ENCODE measurements at regions not wholly inside any gene's neighbourhood (a gene's known extent, or its start where the extent isn't known, plus 50 kb on each side); places are given as distances from the start of the nearest gene placed in this dataset.

DNA sequence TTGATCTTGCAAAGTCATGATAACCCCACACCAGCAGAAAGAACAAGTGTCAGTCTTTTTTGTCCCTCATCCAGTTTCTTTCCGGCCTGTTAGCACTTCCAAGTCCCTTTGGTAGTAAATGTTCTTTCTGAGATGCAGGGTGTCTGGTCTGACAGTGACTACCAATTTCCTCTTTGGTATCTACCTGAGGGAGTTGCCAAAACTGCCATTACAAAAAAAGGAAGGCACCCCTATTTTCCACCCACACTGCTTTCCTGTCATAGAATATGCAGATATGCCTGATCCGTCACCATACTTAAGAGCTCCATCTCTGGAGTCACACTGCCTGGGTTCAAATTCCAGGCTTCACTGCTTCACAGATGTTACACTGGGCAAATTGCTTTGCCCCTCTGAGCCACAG is 72.4 kb downstream of the ZNF281 start:
- H3K4me3 ChIP-seq, result no peak overlapping the region
- H3K27me3 ChIP-seq (ENCODE audit: low read depth), result no peaks in the 10 kb centered on the region
- no peak overlapping the region for H3K27ac ChIP-seq (replicated peaks)
- intact Hi-C loops (cut with micrococcal nuclease), result no loop called here
- no peaks in the 10 kb centered on the region for H3K9me3 ChIP-seq (replicated peaks)
- DNase-seq, result no peak
- H3K4me1 ChIP-seq, result peaks cover 10% of the 10 kb centered on the region
- H3K36me3 ChIP-seq, result no peaks in the 10 kb centered on the region
- no peak for TF ChIP-seq CTCF (IDR thresholded peaks at IDR 0.05; ENCODE audit: borderline replicate concordance)

DNA sequence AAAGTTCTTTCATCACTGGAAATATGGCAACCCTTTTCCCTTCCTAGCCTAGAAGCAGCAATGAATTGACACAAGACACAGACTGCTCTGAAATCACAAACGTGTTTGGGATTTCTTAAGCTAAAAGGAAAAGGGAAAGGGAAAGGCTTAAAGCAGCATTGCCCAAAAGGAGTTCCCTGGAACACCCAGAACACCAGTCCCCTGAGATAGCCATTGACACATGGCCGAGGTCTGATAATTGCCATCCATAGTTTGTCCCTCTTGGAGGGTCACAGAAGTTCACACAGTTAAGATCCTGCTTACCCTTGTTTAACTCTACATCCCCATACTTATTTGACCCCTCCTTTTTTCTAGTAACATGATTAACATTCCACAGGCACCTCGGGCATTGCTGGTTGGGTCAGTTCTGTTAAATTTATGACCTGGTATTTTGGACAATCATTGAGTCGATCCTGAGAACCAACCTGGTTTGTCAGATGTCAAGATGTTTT is 72.9 kb downstream of the ZNF281 start:
- H3K27me3 ChIP-seq (ENCODE audit: low read depth), result no peaks in the 10 kb centered on the region
- TF ChIP-seq CTCF (IDR thresholded peaks at IDR 0.05; ENCODE audit: borderline replicate concordance), result no peak
- DNase-seq, result no peak
- no peaks in the 10 kb centered on the region for H3K36me3 ChIP-seq
- intact Hi-C loops (cut with micrococcal nuclease), result no loop called here
- H3K27ac ChIP-seq (replicated peaks), result no peak overlapping the region
- no peak overlapping the region for H3K4me3 ChIP-seq
- H3K4me1 ChIP-seq, result peaks cover 10% of the 10 kb centered on the region
- H3K9me3 ChIP-seq (replicated peaks), result no peaks in the 10 kb centered on the region

- no peak for TF ChIP-seq CTCF (IDR thresholded peaks at IDR 0.05; ENCODE audit: borderline replicate concordance)
- Histone ChIP-seq H3K4me1 (peaks cover 10% of the 10 kb centered on the region), H3K36me3 (no peaks in the 10 kb centered on the region), H3K27me3 (ENCODE audit: low read depth) (no peaks in the 10 kb centered on the region), H3K27ac (replicated peaks) (no peak overlapping the region), H3K4me3 (no peak overlapping the region), H3K9me3 (replicated peaks) (no peaks in the 10 kb centered on the region)
- intact Hi-C loops (cut with micrococcal nuclease), result no loop called here
- no peak for DNase-seq
Observed at GRCh38 chr1:200336101-200336845, 73.6 kb downstream of the ZNF281 start.

DNA sequence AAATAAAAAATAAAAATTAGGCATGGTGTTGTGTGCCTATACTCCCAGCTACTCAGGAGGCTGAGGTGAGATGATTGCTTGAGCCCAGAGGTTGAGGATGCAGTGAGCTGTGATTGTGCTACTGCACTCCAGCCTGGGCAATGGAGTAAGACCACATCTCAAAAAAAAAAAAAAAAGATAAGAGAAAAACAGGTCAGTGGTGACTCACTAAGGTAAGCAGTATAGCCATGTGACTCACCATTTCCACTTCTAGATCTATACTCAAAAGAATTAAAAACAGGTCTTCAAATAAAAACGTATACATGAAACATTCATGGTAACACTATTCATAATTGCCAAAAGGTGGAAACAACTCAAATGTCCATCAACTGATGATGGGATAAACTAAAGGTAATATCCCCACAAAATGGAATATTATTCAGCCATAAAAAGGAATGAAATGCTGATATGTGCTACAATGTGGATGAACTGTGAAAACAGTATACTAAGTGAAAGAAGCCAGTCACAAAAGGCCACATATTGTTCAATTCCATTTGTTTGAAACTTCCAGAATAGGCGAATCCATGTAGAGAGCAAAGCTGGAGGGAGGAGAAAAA is 75.1 kb downstream of the ZNF281 start:
- H3K36me3 ChIP-seq, result no peaks in the 10 kb centered on the region
- intact Hi-C loops (cut with micrococcal nuclease), result no loop called here
- H3K27me3 ChIP-seq (ENCODE audit: low read depth), result no peaks in the 10 kb centered on the region
- H3K27ac ChIP-seq (replicated peaks), result no peak overlapping the region
- H3K9me3 ChIP-seq (replicated peaks), result no peaks in the 10 kb centered on the region
- TF ChIP-seq CTCF (IDR thresholded peaks at IDR 0.05; ENCODE audit: borderline replicate concordance), result no peak
- no peak for DNase-seq
- peaks cover 10% of the 10 kb centered on the region for H3K4me1 ChIP-seq
- H3K4me3 ChIP-seq, result no peak overlapping the region

GRCh38 chr1:200333329-200333728 is 76.5 kb downstream of the ZNF281 start:
- H3K36me3 ChIP-seq, result no peaks in the 10 kb centered on the region
- peaks cover 10% of the 10 kb centered on the region for H3K4me1 ChIP-seq
- no peak for TF ChIP-seq CTCF (IDR thresholded peaks at IDR 0.05; ENCODE audit: borderline replicate concordance)
- intact Hi-C loops (cut with micrococcal nuclease), result no loop called here
- peaks cover 5% of the 10 kb centered on the region for H3K27me3 ChIP-seq (ENCODE audit: low read depth)
- no peak overlapping the region for H3K27ac ChIP-seq (replicated peaks)
- DNase-seq, result no peak
- no peak overlapping the region for H3K4me3 ChIP-seq
- H3K9me3 ChIP-seq (replicated peaks), result no peaks in the 10 kb centered on the region
